B cell (primary cell): ENCODE measurements at regions not wholly inside any gene's neighbourhood (a gene's known extent, or its start where the extent isn't known, plus 50 kb on each side); places are given as distances from the start of the nearest gene placed in this dataset.

Experiments
- ATAC-seq: fragments of 200-7000 bp; cut with Tn5 transposase; one replicate; pipeline ENCODE4 v1.10.0; 2021; ENCODE audit warnings: low read depth, mild to moderate bottlenecking, moderate number of reproducible peaks, moderate library complexity
- CTCF ChIA-PET: fragments of 350-600 bp; sonication (Branson Sonifier 250); formaldehyde crosslinking; loops from one replicate; lab custom pipeline; 2021; ENCODE audit warnings: antibody characterized with exemption, inconsistent platforms; lab: Charles Lee
- POLR2A ChIA-PET: fragments of 350-600 bp; sonication (Branson Sonifier 250); formaldehyde crosslinking; loops from one replicate; lab custom pipeline; 2021; ENCODE audit warnings: antibody characterized with exemption; lab: Charles Lee
- DNase-seq: peaks from one replicate; pipeline ENCODE4 v3.0.0; 2013
- H2AFZ ChIP-seq: 2 replicates; pipeline ENCODE4 v1.6.1; 2012; ENCODE audit warnings: mild to moderate bottlenecking, low read depth, low read length; ENCODE audit not compliant: insufficient read depth, poor library complexity, severe bottlenecking
- H3K27ac ChIP-seq, 2 donors: 1 replicate in 1 of 2; 2 replicates in 1 of 2; pipeline ENCODE4 v1.5.1; 2012 to 2013; ENCODE audit warnings: low read length in 2 of 2, mild to moderate bottlenecking in 2 of 2, moderate library complexity in 1 of 2
- H3K27me3 ChIP-seq, 4 experiments: fragments of 200-600 bp in 1 of 4; sonication (generic) in 1 of 4; replicated peaks in 1 of 4; 1 replicate in 2 of 4; 2 replicates in 2 of 4; pipeline versions ENCODE4 v1.6.1 to v1.7.0; 2013 to 2016; ENCODE audit warnings: low read length in 3 of 4, mild to moderate bottlenecking in 2 of 4, mixed read lengths in 1 of 4, moderate library complexity in 1 of 4; ENCODE audit not compliant: insufficient read depth in 4 of 4, control insufficient read depth in 3 of 4; ENCODE audit errors: control extremely low read depth in 1 of 4
- H3K36me3 ChIP-seq, 2 experiments: replicated peaks in 1 of 2; 1 replicate in 1 of 2; 2 replicates in 1 of 2; pipeline versions ENCODE4 v1.6.1 to v1.7.1; 2013; ENCODE audit warnings: low read length in 1 of 2; ENCODE audit not compliant: insufficient read depth in 2 of 2, control insufficient read depth in 1 of 2; ENCODE audit errors: control extremely low read depth in 1 of 2, extremely low read depth in 1 of 2
- H3K4me1 ChIP-seq, 2 donors: fragments of 200-600 bp in 1 of 2; sonication (generic) in 1 of 2; 1 replicate in 1 of 2; 2 replicates in 1 of 2; pipeline versions ENCODE4 v1.5.1 to v1.6.1; 2013 to 2017; ENCODE audit warnings: low read length in 2 of 2; ENCODE audit not compliant: control insufficient read depth in 2 of 2, insufficient read depth in 2 of 2
- H3K4me2 ChIP-seq: replicated peaks from 2 replicates; pipeline ENCODE3; 2012; ENCODE audit warnings: mild to moderate bottlenecking, low read depth, low read length; ENCODE audit not compliant: poor library complexity, severe bottlenecking
- H3K4me3 ChIP-seq, 5 experiments: fragments of 200-600 bp in 1 of 5; sonication (generic) in 1 of 5; 1 replicate in 3 of 5; 2 replicates in 2 of 5; pipeline versions ENCODE4 v1.5.1 to v1.7.0; 2011 to 2016; ENCODE audit warnings: low read length in 4 of 5, mild to moderate bottlenecking in 4 of 5, low read depth in 2 of 5, control low read depth in 1 of 5, moderate library complexity in 1 of 5; ENCODE audit not compliant: insufficient read depth in 1 of 5; ENCODE audit errors: control extremely low read depth in 1 of 5, extremely low read depth in 1 of 5
- H3K79me2 ChIP-seq: fragments of 200-600 bp; sonication (generic); one replicate; pipeline ENCODE4 v1.6.0; 2016; ENCODE audit warnings: low read length; ENCODE audit not compliant: control insufficient read depth, insufficient read depth
- H3K9ac ChIP-seq: fragments of 200-600 bp; sonication (generic); 2 replicates; pipeline ENCODE4 v1.6.1; 2017; ENCODE audit warnings: mild to moderate bottlenecking, low read length, moderate library complexity
- H3K9me3 ChIP-seq, 3 donors: one replicate each; pipeline versions ENCODE4 v1.6.1 to v1.7.1; 2013; ENCODE audit warnings: low read length in 2 of 3; ENCODE audit not compliant: control insufficient read depth in 2 of 3, insufficient read depth in 1 of 3; ENCODE audit errors: control extremely low read depth in 1 of 3
- H4K20me1 ChIP-seq: 2 replicates; pipeline ENCODE4 v1.6.0; 2012; ENCODE audit warnings: mild to moderate bottlenecking, low read length; ENCODE audit not compliant: insufficient read depth, control insufficient read depth, poor library complexity, severe bottlenecking
- H3K27ac Mint-ChIP-seq: one replicate; pipeline ENCODE4 v1.8.0; 2021; ENCODE audit warnings: mixed read lengths
- H3K27me3 Mint-ChIP-seq: one replicate; pipeline ENCODE4 v1.8.0; 2021; ENCODE audit warnings: mixed read lengths
- H3K4me1 Mint-ChIP-seq: one replicate; pipeline ENCODE4 v1.8.0; 2021; ENCODE audit warnings: mixed read lengths
- H3K4me3 Mint-ChIP-seq: one replicate; pipeline ENCODE4 v1.8.0; 2021; ENCODE audit warnings: mixed read lengths
- H3K9me3 Mint-ChIP-seq: one replicate; pipeline ENCODE4 v1.8.0; 2022; ENCODE audit warnings: mixed read lengths; ENCODE audit not compliant: insufficient read depth
- CTCF ChIP-seq: fragments of 200-600 bp; IDR thresholded peaks from one replicate; pipeline ENCODE4 v1.8.0; 2022; ENCODE audit warnings: antibody characterized with exemption, mild to moderate bottlenecking
- EZH2 ChIP-seq: IDR thresholded peaks from 2 replicates; pipeline ENCODE4 v1.6.1; 2012; ENCODE audit warnings: borderline replicate concordance, low read depth, mild to moderate bottlenecking, moderate library complexity, low read length; ENCODE audit not compliant: insufficient read depth, poor library complexity, severe bottlenecking
- WGBS: methylation state at CpG from one replicate; pipeline ENCODE4 v1.1.5; 2013; ENCODE audit warnings: missing lambda C conversion rate; ENCODE audit not compliant: insufficient coverage; 5-methylcytosine and 5-hydroxymethylcytosine counted together
- intact Hi-C: fragments of 100-400 bp; cut with micrococcal nuclease; formaldehyde crosslinking; loops from one replicate; pipeline ENCODE4 v1.10.0; 2022

DNA sequence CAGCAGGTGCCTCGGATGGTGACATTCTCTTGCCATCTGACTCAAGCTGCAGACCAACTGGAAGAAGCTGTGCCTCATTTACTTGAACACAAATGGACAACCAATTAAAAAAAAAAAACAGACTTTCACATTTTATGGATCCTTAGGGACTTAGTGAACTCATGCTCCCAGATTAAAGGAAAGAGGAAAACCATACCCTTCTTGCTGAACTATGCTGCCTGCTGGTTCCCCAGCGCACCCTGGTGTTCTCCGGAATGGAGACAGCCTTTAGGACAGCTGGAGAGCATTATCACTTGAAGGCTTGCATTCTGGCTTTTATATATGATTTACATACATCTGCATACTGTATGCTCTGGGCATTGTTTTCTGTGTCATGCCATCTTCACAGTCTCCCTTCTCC is 370.7 kb downstream of the SLC4A3 start:
- no peak overlapping the region for H3K9ac ChIP-seq
- DNase-seq, result no peak
- CTCF ChIA-PET, result no interaction called here
- intact Hi-C loops, result no loop called here
- Mint-ChIP-seq H3K4me1 (no peaks in the 10 kb centered on the region), H3K27ac (no peak overlapping the region), H3K27me3 (no peaks in the 10 kb centered on the region), H3K9me3 (no peaks in the 10 kb centered on the region), H3K4me3 (no peak overlapping the region)
- no peaks in the 10 kb centered on the region for H3K27me3 ChIP-seq
- TF ChIP-seq EZH2 (no peak), CTCF (no peak)
- WGBS, result 91% methylated on average over 2 of the region's 3 CpGs
- ATAC-seq, result no peak
- no peaks in the 10 kb centered on the region for H3K36me3 ChIP-seq
- no peak overlapping the region for H3K4me2 ChIP-seq
- no peak overlapping the region for H2AFZ ChIP-seq
- no peaks in the 10 kb centered on the region for H4K20me1 ChIP-seq
- no peaks in the 10 kb centered on the region for H3K79me2 ChIP-seq
- POLR2A ChIA-PET, result no interaction called here
- H3K4me1 ChIP-seq, result no peaks in the 10 kb centered on the region
- H3K27ac ChIP-seq, result no peak overlapping the region
- peaks cover 0 to 5% (median 0%) of the 10 kb centered on the region in 3 donors for H3K9me3 ChIP-seq
- no peak overlapping the region for H3K4me3 ChIP-seq

DNA sequence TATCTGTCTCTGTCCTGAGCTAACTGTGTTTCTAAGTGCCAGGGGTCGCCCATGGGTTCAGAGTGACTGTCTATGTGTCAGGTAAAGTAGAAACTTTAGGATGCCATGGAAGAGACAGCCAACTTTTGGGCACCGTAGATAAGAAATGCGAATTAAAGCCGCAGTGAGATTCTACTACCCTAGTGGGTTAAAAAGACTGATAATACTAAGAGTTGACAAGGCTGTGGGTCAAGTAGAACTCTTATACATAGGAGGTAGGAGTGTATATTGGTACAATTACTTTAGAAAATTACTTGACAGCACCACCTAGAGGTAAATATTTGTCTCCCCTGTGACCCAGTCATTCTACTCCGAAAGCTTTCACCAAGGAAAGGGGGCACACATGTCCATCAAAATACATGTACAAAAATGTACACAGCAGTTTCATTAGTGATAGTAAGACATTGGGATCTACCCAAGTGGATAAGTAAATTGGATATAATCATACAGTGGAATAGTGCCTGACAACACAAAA is 371.3 kb downstream of the SLC4A3 start:
- H3K27me3 Mint-ChIP-seq, result no peaks in the 10 kb centered on the region
- no peak for DNase-seq
- CTCF ChIA-PET, result no interaction called here
- no peak overlapping the region for H3K4me3 ChIP-seq
- POLR2A ChIA-PET, result no interaction called here
- H3K27ac Mint-ChIP-seq, result no peak overlapping the region
- no peaks in the 10 kb centered on the region for H3K27me3 ChIP-seq
- ATAC-seq, result no peak
- no peaks in the 10 kb centered on the region for H3K79me2 ChIP-seq
- H3K4me2 ChIP-seq, result no peak overlapping the region
- no peaks in the 10 kb centered on the region for H4K20me1 ChIP-seq
- TF ChIP-seq EZH2 (no peak), CTCF (no peak)
- H3K4me1 ChIP-seq, result no peaks in the 10 kb centered on the region
- H3K27ac ChIP-seq, result no peak overlapping the region
- no peaks in the 10 kb centered on the region for H3K9me3 Mint-ChIP-seq
- no peaks in the 10 kb centered on the region for H3K4me1 Mint-ChIP-seq
- H3K4me3 Mint-ChIP-seq, result no peak overlapping the region
- WGBS, result no CpG with 5 or more reads among the region's 5 CpGs
- H3K9me3 ChIP-seq, result peaks cover 0 to 5% (median 0%) of the 10 kb centered on the region in 3 donors
- no peaks in the 10 kb centered on the region for H3K36me3 ChIP-seq
- H3K9ac ChIP-seq, result no peak overlapping the region
- H2AFZ ChIP-seq, result no peak overlapping the region
- intact Hi-C loops, result no loop called here
